Stomach (tissue), 8 donors: ENCODE measurements at regions not wholly inside any gene's neighbourhood (a gene's known extent, or its start where the extent isn't known, plus 50 kb on each side); places are given as distances from the start of the nearest gene placed in this dataset.

Source experiments
- DNase-seq, 2 donors: peaks; one replicate each; pipeline versions ENCODE4 v3.0.0 to v3.0.0-alpha.2; 2013 to 2019
- H3K27ac ChIP-seq, 5 donors: fragments of 200-600 bp in 4 of 5; sonication (generic) in 4 of 5; one replicate each; pipeline ENCODE4 v1.5.1; 2013 to 2019; ENCODE audit warnings: mild to moderate bottlenecking in 1 of 5, moderate library complexity in 1 of 5
- H3K27me3 ChIP-seq, 3 donors: fragments of 200-600 bp; sonication (generic); one replicate each; pipeline ENCODE4 v1.5.1; 2017 to 2019; ENCODE audit warnings: mixed run types in 1 of 3
- H3K36me3 ChIP-seq, 4 donors: fragments of 200-600 bp; sonication (generic); 1 replicate in 3 of 4; 2 replicates in 1 of 4; pipeline ENCODE4 v1.5.1; 2016 to 2019
- H3K4me1 ChIP-seq, 4 donors: fragments of 200-600 bp; sonication (generic); one replicate each; pipeline ENCODE4 v1.5.1; 2016 to 2019
- H3K4me3 ChIP-seq, 4 donors: fragments of 200-600 bp; sonication (generic) in 3 of 4; one replicate each; pipeline ENCODE4 v1.5.1; 2016 to 2019; ENCODE audit warnings: mild to moderate bottlenecking in 1 of 4
- H3K9me3 ChIP-seq, 4 donors: fragments of 200-600 bp; sonication (generic); one replicate each; pipeline ENCODE4 v1.5.1; 2016 to 2019
- CTCF ChIP-seq, 7 experiments: fragments of 450-650 bp in 4 of 7; fragments of 200-600 bp in 3 of 7; sonication (generic) in 3 of 7; IDR thresholded peaks; one replicate each; pipeline ENCODE4 v1.5.1; 2016 to 2019; ENCODE audit warnings: antibody characterized with exemption in 7 of 7, control low read depth in 2 of 7, mild to moderate bottlenecking in 1 of 7
- EP300 ChIP-seq: sonication (generic); formaldehyde crosslinking; IDR thresholded peaks from one replicate; pipeline ENCODE4 v1.6.1; 2017; ENCODE audit warnings: antibody characterized with exemption
- POLR2A ChIP-seq, 4 donors: fragments of 450-650 bp; IDR thresholded peaks; one replicate each; pipeline ENCODE4 v1.6.1; 2016; ENCODE audit warnings: antibody characterized with exemption in 4 of 4, control low read depth in 2 of 4, mild to moderate bottlenecking in 1 of 4, moderate library complexity in 1 of 4
- POLR2AphosphoS5 ChIP-seq, 3 donors: sonication (generic); formaldehyde crosslinking; IDR thresholded peaks; one replicate each; pipeline ENCODE4 v1.6.1; 2016; ENCODE audit warnings: antibody characterized with exemption in 3 of 3
- WGBS, 5 donors: extraction: QIAGEN DNeasy Blood & Tissue Kit in 3 of 5; methylation state at CpG; one replicate each; pipeline versions ENCODE4 v1.1.5 to v1.1.7; 2013 to 2018; 5-methylcytosine and 5-hydroxymethylcytosine counted together
- intact Hi-C: fragments of 100-400 bp; cut with DNase I; formaldehyde crosslinking; loops from one replicate; pipeline ENCODE4 v1.15.1; 2023; ENCODE audit warnings: low total_unique reads
- donor health status: healthy with polysubstance abuse.
- donor health status: Bipolar disorder and iron deficiency.
- donor health status: healthy.

- Histone ChIP-seq H3K27ac (no peak overlapping the region), H3K27me3 (peaks cover 0 to 12% (median 0%) of the 10 kb centered on the region in 3 donors), H3K4me1 (no peaks in the 10 kb centered on the region), H3K36me3 (no peaks in the 10 kb centered on the region), H3K9me3 (peaks cover 0 to 12% (median 0%) of the 10 kb centered on the region in 4 donors), H3K4me3 (no peak overlapping the region)
- 75 to 85% (median 82%) methylated on average over 18 of the region's 18 CpGs for WGBS, 5 donors
- intact Hi-C loops: no loop called here
- TF ChIP-seq POLR2AphosphoS5 (IDR thresholded peaks at IDR 0.05) (no peak), CTCF (IDR thresholded peaks at IDR 0.05) (no peak), EP300 (no peak), POLR2A (IDR thresholded peaks at IDR 0.05) (no peak)
- no peak for DNase-seq
Measured at GRCh38 chr5:3510642-3511417, 84.8 kb upstream of the IRX1 start.

- no peak for DNase-seq
- Histone ChIP-seq H3K4me1 (no peaks in the 10 kb centered on the region), H3K9me3 (peaks cover 0 to 12% (median 0%) of the 10 kb centered on the region in 4 donors), H3K4me3 (no peak overlapping the region), H3K27me3 (peaks cover 0 to 7% (median 0%) of the 10 kb centered on the region in 3 donors), H3K27ac (no peak overlapping the region), H3K36me3 (no peaks in the 10 kb centered on the region)
- TF ChIP-seq POLR2AphosphoS5 (IDR thresholded peaks at IDR 0.05) (no peak), POLR2A (IDR thresholded peaks at IDR 0.05) (no peak), CTCF (IDR thresholded peaks at IDR 0.05) (peak in 1 of 7 experiments; percentile 7)
- WGBS, 5 donors: 75 to 81% (median 77%) methylated on average over 3 of the region's 3 CpGs
- intact Hi-C loops: no loop called here
Measured at GRCh38 chr5:3509290-3509689, 86.3 kb upstream of the IRX1 start.

GRCh38 chr5:3508395-3508794, 87.2 kb upstream of the IRX1 start:
- no peak overlapping the region for H3K4me3 ChIP-seq
- no peaks in the 10 kb centered on the region for H3K4me1 ChIP-seq
- intact Hi-C loops: no loop called here
- peaks cover 0 to 7% (median 0%) of the 10 kb centered on the region in 3 donors for H3K27me3 ChIP-seq
- H3K36me3 ChIP-seq: no peaks in the 10 kb centered on the region
- no peak for DNase-seq
- WGBS, 5 donors: 92 to 98% (median 94%) methylated on average over 3 of the region's 3 CpGs
- no peak for TF ChIP-seq POLR2A (IDR thresholded peaks at IDR 0.05)
- TF ChIP-seq POLR2AphosphoS5 (IDR thresholded peaks at IDR 0.05): no peak
- TF ChIP-seq EP300: no peak
- TF ChIP-seq CTCF (IDR thresholded peaks at IDR 0.05): no peak
- no peak overlapping the region for H3K27ac ChIP-seq
- peaks cover 0 to 12% (median 0%) of the 10 kb centered on the region in 4 donors for H3K9me3 ChIP-seq

GRCh38 chr5:3490957-3491507, 104.6 kb upstream of the IRX1 start:
- Histone ChIP-seq H3K4me1 (no peaks in the 10 kb centered on the region), H3K4me3 (no peak overlapping the region), H3K27ac (no peak overlapping the region), H3K9me3 (peaks cover 0 to 10% (median 2%) of the 10 kb centered on the region in 4 donors), H3K27me3 (peaks cover 0 to 6% (median 0%) of the 10 kb centered on the region in 3 donors), H3K36me3 (no peaks in the 10 kb centered on the region)
- 36 to 61% (median 52%) methylated on average over 18 of the region's 18 CpGs for WGBS, 5 donors
- intact Hi-C loops: no loop called here
- TF ChIP-seq POLR2A (IDR thresholded peaks at IDR 0.05): no peak
- no peak for DNase-seq
